T-helper 1 cell (primary cell): ENCODE measurements at regions not wholly inside any gene's neighbourhood (a gene's known extent, or its start where the extent isn't known, plus 50 kb on each side); places are given as distances from the start of the nearest gene placed in this dataset.

Experiments used
- DNase-seq, 5 donors: peaks; one replicate each; pipeline ENCODE4 v3.0.0-alpha.2; 2012 to 2020

DNA sequence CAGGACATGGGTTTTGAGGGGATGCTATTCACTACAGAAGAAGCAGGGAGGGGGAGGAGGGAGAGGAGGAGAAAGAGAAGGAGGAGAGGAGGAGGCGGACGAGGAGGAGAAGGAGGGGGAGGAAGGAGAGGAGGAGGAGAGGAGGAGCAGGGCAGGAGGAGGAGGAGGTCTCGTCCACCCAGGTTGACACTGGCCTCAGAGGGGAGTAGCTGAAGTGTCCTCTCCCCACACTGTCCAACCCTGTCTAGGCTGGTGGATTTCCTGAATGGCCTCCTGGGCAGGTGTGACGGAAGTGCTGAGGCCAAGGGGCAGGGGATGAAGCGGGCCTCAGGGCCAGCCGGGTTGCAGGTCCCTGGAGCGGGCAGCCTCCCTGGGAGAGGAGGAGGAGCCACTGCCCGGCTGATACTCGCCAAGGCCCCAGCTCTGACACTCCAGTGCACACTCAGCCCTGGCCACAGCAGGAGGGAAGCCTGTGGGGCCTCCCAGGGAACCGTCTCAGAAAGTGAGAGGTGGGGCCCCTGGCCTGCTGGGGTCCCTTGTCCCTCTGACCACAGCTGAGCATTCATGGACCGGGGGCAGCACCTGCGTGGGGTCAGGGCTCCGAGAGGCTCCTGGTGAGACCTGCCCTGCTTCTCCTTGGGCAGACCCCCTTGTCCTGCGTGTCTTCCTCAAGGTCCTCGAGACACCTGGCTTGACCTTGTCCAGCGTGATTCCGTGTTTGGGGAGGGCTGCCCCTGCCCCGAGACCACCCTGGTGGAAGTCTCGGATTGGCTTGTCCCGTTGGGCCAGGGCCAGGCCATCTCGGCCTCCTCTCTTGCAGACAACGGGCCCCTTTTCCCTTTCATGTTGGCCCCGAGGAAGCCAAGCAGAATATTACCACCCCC lies 200.6 kb upstream of the CIBAR2 start:
- no peak for DNase-seq

DNA sequence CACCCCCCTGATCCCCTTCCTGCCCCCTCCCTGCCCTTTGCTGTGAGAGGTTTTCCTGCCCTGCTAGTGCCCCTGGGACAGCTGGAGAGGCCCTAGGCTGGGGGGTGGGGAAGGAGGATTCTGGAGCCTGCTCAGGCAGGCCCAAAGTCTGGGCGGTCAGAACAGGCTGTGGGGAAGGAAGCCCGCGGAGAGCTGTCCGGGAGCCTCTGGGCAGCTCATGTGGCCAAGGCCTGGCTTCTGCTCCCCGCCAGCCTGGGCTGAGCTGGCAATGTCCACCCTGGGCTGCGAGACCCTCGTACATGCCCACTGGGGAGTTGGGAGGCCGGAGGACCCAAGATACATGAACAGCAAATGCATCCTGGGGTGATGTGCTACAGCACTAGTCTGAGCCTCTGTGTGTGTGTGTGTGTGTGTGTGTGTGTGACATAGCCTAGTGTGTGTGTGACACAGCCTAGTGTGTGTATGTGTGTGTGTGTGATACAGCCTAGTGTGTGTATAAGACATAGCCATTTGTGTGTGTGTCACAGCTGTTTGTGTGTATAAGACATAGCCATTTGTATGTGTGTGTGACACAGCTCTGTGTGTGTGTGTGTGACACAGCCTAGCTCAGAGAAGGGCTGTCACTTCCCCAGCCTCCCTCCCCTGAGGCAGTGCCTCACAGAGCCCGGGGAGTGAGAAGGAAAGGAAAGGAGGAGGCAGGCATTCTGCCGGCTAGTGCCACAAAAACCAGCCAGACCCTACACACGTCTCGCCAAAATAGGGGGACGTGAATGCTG lies 201.4 kb upstream of the CIBAR2 start:
- no peak for DNase-seq

DNA sequence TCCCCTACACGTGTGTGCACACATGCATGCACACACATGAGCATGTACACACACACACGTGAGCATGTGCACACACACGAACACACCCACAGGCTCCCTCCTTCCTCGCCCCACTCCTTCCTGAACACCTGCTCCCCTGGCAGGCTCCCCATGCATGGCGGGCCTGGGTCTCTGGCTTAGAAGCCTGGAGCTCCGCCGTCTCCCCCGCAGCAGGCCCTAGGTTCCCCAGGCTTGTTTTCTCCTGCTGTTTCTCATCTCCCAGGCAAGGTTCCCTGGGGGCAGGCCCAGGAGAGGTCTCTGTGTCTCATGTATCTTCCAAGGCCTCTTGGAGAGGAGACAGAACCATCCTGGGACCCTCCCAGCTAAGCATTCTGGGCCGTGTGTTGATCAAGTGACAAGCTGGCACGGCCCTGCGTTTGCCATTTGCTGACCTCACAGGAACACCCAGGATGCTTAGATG lies 202.3 kb upstream of the CIBAR2 start:
- DNase-seq, result no peak

DNA sequence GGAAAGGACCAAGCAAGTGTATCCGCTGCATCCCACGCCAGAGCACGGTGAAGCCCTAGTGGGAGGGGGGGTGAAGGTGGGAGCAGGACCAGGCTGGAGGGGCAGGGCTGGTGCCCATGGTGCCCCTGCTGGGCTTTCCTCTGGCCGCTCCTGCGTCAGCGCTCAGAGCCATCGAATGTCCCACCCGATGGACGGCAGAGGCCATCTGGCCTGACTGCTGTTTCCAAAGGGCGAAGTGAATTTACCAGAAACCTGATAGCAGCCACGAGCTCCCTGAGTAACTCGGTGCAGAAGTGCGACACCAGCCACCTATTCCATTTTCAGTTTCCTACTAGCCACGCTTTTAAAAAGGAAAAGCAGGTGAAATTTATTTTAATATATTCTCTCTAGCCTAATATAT lies 203.6 kb upstream of the CIBAR2 start:
- DNase-seq, result no peak

DNA sequence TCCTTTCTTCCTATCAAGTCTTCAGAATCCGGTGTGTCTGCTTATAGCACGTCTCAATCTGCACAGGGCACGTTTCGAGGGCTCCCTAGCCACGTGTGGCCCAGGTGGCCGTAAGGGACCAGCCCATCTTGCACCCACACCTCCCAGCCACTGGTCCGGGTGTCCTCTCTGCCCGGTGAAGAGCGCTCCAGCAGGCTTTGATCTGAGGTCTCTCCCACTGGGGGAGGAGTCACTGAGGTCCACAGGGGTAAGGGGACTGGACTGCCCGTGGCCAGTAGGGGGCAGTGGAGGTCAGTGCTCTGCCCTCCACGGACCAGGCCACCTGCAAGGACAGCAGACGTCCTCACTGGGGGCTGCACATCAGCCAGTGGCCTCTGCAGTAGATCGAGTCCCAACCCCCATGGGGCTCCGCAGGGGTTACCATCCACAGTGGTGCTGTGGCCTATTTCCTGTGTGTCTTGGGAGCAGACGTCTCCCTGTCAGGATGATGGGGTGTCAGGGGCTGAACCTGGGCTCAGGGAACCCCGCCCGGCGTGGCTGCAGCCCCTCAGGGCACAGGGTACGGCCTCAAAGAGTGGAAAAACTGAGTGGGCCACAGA lies 204.1 kb upstream of the CIBAR2 start:
- DNase-seq, result peak in 2 of 5 donors; percentile 15 to 47

DNA sequence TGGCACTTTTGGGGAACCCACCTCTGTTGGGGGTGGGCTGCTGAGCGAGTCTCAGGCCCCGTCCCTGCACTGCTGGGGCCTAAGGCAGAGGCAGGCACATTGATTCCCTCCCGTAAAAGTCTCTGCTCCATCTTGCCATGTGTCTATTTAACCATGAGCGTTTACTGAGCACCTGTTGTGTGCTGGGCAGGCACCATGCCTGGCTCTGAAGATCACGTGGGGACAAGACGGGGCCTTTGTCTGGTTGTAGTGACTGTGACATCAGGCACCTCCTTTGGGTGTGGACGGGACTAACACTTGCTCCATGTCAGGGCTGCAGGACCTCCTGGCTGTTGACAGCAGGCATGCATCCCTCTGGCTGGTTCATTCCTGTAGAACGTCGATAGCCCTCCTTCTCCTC lies 204.7 kb upstream of the CIBAR2 start:
- DNase-seq, result no peak

DNA sequence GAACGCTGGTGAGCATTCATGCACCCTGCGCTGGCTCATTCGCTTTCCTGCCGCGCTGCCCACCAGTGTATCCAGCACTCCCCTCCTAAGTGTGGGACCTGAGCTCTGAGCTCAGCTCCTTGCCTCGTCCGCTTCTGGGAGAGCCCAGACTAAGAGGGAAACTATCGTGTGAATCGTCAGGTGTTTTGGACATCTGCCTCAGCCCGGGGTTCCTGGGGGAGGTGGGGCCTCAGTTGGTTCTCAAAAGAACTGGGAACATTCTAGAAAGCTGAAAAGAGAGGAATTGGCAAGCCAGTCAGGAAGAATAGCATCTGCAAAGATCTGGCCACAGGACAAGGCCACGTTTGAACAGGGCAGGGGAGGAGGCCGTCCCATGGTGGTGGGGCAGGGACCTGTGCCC lies 205.4 kb upstream of the CIBAR2 start:
- DNase-seq, result no peak

DNA sequence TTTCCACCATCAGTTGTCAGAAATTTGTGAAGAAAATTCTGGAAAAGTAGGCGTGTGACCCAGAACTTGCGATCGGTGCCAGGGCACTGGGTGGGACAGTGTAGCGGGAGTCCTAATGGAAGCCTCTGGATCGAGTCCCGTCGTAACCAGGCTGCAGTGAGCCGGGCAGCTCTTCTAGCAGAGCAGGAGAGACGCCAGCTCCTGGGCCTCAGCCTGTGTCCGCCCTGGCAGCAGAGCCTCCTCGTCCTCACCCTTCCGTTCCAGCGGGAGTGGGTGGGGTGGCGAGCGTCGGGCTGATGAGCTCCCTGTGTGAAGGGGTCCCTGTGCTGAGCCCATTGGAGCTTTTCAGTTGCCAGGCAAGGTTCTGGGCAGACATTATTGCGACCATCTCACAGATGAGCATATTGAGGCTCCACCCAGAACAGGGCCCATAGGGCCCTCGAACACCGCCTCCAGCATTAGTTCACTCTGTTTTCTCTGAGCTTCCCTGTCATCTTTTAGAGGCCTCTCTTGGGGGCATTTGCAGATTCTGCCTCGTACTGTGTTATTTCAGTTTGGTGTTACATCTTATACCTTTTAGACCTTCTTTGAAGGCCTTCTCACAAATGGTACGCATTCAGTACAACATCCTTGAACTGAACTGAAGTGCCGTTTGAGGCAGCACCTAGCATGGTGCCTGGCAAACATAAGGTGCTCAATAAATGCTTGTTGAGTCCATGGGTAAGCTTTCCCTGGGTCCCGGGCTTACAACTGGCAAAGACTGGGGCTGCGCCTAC lies 207.1 kb upstream of the CIBAR2 start:
- no peak for DNase-seq

DNA sequence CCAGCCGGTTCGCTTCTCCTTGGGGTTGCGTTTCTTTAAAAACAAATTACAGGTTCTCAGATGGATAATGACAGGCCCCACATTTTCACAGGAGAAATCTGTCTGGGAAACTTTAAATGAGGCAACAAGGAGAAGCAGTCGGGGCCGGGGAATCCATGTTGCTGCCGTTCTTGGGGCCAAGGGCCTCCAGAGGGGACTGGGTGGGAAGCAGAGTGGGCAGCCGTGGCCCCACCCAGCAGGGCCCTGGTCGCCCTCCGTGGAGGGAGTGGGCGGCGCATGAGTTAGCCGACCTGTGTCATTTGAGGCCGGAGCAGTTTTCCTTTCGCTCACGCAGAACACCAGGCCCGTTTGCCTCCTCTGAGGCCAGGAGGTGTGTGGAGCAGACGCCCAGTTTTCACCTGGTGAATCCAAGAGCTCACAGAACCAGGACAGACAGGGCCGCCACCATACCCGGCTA lies 207.7 kb upstream of the CIBAR2 start:
- DNase-seq, result no peak

DNA sequence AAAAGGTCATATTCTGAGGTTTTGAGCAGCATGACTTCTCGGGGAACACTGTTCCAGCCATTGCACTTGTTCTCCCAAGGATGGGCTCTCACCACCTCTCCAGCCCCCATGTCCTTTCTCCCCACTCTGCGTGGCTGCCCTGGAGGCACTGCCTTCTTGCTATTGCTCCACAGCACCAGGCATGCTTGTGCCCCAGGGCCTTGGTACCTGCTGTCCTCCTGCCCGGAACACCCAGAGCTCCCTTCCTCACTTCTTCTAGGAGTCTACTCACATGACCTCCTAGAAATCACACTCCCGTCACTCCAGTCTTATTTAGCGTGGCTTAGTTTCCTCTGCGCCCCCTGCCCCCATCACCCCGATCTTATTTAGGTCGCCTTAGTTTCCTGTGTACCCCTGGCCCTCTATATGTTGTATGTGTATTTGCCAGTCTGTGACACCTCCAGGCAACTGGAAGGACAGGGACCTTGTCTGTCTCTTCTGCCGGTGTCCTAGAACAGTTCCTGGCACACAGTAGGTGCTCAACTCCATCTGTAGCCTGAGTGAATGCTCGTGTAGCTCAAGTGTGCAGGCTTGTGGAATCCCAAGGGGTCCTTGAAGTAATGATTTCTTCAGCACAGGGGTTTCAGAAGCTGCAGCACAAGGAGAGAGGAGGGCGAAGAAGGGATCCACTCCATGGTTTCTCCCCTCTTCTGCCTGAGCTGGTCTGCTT lies 208.6 kb upstream of the CIBAR2 start:
- no peak for DNase-seq

DNA sequence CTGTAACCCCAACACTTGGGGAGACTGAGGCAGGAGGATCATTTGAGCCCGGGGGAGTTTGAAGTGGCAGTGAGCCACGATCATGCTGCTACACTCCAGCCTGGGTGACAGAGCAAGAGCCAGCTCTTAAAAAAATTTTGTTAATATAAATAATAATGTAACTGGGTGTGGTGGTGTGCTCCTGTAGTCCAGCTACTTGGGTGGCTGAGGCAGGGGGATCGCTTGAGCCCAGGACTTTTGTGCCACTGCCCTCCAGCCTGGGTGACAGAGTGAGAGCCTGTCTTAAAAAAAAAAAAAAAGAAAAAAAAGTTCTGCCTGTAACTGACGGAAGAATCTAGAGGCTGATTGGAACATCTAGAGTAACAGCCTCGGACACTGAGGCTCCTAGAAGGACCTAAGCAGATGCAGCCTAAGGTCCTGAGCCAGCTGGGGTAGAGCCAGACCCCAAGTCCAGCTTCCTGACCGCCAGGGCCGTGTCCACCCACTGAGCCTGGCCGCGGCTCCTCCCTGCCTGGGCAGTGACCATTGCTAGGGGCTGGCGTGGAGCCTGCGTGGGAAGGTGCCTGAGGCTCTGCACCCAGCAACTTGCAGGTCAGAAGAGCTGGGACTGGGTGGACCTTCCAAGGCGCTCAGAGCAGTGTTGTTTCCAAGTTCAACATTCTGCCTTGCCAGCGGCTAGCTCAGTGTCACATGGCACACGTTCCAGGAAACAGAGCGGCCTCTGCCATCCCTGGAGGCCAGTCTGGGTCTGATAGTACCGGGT lies 209.4 kb upstream of the CIBAR2 start:
- DNase-seq, result no peak

DNA sequence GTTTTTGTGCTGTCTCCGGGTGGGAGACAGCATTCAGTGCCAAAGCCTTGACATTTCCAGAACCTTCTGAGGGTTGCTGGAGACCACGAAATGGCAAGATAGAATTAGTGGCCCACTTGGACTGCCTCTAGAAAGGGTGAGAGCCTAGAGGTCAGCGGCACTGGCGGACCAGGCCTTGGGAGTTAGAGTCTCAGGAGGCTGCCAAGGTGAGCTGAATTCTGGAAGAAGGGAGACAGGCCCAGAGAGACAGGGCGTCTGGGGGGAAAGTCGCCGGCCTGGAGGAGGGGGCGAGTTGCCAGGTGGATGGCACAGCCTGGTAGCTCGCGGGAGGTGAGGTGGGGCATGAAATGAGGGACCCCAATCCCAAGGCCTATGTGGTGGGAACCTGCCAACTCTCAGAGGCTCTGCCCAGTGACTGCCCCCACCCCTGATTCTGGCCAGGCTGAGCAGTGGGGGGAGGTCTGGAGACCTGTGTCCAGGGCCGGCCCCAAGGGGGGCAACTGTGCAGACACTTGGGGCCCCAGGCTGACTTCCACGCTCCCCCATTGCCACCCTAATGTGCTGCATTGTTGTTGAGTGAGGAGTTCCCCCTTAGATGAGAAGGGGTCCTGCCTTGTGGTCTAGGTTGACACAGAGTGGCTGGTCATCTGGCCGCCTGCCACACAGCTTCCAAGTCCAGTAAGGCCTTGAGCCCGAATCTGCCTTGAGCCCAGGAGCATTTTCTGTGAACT lies 211.1 kb upstream of the CIBAR2 start:
- DNase-seq, result no peak

DNA sequence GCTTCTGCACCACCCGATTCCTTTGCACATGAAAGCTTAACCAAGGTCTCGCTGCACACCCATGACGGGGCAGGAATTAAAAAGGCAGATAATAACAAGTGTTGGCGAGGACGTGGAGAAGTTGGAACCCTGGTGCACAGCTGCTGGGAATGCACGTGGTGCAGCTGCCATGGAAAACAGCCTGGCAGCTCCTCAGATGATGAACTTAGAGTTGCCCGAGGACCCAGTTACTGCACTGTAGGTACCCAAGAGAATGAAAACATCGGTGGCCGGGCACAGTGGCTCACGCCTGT lies 211.6 kb upstream of the CIBAR2 start:
- DNase-seq, result no peak

DNA sequence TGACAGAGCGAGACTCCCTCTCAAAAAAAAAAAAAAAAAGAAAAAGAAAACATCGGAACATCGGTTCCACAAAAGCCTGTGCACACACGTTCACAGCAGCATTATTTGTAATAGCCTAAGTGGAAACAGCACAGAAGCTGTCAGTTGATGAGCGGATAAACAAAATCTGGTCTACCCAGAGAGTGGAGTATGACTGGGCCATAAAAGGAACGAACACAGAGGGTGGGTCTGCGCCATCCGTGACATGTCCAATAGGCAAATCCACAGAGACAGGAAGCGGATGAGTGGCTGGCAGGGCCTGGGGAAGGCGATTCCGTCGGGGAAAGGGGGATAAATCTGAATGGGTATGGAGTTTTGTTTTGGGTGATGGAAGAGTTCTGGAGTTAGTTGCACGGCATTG lies 212.2 kb upstream of the CIBAR2 start:
- no peak for DNase-seq

DNA sequence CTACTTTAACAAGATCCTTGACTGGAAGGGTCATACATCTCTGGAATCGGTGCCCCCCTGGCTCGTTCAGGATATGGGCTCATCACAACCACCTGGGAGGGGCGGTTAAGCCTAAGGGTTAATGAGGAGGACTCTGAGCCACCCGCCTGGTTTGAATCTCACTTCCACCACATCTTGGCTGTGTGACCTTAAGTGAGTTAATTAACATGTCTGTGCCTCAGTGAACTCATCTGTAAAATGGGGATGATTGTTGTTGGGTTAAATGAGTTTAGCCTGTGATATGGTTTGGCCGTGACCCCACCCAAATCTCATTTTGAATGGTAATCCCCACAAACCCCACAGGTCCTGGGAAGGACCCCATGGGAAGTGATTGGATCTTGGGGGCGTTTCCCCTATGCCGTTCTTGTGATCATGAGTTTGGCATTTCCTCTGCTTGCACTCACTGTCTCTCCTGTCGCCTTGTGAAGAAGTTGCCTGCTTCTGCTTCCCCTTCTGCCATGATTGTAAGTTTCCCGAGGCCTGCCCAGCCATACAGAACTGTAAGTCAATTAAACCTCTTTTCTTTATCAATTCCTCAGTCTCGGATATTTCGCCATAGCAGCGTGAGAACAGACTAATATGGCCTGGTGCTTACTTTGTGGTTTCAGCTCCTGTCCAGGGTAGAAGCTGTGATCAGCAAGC lies 214.0 kb upstream of the CIBAR2 start:
- no peak for DNase-seq

DNA sequence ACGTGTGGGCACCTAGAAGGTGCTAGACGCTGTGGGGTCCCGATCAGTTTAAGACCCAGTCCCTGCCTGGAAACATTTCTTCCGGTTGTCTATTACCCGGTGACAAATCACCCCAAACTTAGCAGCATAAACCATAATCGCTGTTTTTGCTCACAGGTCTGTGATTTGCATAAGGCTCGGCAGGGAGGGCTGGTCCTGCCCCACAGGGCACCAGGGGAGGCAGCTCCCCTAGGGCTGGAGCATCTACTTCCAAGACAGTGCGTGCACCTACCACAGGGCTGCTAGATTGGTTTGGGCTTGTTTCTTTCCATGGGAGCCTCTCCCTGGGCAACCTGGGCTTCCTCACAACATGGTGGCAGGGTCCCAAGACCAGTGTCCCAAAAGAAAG lies 214.5 kb upstream of the CIBAR2 start:
- DNase-seq, result no peak

DNA sequence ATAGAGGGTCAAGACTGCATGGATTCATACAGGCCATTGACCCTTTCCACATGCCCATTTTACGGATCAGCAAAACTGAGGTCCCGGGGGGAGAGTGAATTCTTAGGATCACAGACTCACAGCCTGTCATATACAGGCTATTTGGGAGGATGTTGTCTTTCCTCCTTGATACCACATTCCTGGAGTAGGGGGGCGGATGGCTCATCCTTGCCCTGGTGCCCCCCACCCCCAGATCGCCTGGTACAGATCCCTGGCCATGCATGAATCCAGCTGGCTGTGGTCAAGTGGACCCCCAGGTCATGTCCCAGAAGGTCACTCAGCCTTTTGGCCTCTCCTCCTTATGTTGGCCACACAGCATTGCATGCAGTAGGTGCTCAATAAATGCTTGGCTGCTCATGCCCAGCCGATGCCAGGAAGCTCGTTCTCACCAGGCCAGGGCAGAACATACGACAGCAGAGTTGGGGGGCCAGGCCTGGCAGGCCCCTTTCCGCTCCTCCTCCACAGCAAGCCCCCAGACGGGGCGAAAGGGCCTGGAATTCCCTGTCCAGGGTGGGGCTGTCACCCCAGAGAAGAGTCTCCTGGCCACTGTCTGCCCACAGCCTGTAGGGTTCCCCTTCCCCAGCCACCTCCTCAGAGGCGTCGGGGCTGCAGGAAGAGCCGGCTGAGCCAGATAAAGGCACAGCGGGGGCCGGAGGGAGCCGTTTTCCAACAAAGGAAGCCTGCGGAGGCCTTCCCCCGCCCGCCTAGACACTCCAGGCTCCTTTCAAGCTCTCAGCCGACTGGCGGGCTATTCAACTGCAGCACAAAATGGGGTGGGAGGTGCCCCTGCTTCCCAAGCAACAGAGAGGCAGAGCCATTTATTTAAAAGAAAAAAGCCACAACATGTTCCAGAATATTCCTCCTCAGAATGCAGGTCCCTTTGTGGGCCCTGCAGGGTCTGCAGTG lies 215.7 kb upstream of the CIBAR2 start:
- no peak for DNase-seq

DNA sequence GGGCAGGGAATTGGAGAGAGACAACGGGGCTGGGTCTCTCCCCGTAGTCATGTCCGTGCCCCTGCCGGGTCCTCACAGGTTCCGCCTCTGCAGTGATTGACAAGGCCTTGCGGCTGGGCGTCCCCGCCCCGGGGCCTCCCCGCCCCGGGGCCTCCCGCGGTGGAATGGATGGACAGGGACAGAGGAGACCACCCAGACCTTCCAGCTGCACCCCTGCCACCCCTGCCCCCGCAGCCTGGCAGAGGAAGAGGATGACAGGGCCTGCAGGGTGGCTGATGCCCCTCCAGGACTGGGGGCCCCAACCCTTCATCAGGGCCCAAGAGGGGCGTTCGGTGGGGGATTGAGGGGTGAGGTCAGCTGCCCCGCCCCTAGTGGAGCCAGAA lies 216.4 kb upstream of the CIBAR2 start:
- DNase-seq, result no peak
